ENCODE measurements at regions not wholly inside any gene's neighbourhood (a gene's known extent, or its start where the extent isn't known, plus 50 kb on each side); places are given as distances from the start of the nearest gene placed in this dataset.

DNA sequence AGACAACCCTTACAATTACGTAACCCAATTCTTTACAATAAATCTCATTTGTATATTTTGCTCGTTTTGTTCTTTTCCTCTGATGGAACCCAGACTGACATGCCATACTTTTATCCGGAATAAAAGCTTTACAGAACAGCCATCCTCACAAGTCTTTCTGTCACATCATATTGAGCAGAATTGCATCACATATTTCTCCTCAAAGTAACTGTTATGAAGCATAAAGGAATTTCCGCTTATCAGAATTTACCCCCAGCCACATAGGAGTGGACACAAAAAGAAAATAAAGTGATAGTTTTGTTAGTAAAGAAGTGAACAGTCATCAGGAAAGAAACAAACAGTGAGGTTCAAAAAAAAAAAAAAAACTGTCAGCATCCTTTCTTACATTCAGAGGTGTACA is 539.5 kb upstream of the LUZP2 start:
- Histone ChIP-seq H3K18ac (ENCODE audit: low read depth in 1 of 2, low read length in 2 of 2) (no peak overlapping the region), H3K4me2 (ENCODE audit: low read length, poor library complexity, severe bottlenecking) (no peak overlapping the region), H3K4me3 (ENCODE audit: insufficient read depth in 1 of 2, low read depth in 1 of 2, low read length in 2 of 2) (no peak overlapping the region), H2BK15ac (ENCODE audit: low read depth, poor library complexity, severe bottlenecking) (no peak overlapping the region), H3K4me1 (ENCODE audit: control insufficient read depth, insufficient read depth, low read depth, low read length) (no peaks in the 10 kb centered on the region), H3K27me3 (ENCODE audit: control insufficient read depth in 1 of 2, insufficient read depth in 1 of 2, low read length in 2 of 2) (no peaks in the 10 kb centered on the region), H4K91ac (ENCODE audit: low read length) (no peak overlapping the region), H2BK5ac (ENCODE audit: low read depth, low read length, poor library complexity, severe bottlenecking) (no peak overlapping the region), H3K36me3 (ENCODE audit: control insufficient read depth in 1 of 2, insufficient read depth in 2 of 2, low read depth in 1 of 2, low read length in 2 of 2) (no peaks in the 10 kb centered on the region), H3K79me1 (replicated peaks; ENCODE audit: low read length, poor library complexity, severe bottlenecking) (no peaks in the 10 kb centered on the region), H3K9ac (ENCODE audit: low read length) (no peak overlapping the region), H3K23ac (ENCODE audit: low read length in 2 of 2) (no peak overlapping the region), H2AFZ (ENCODE audit: low read depth, low read length) (no peak overlapping the region), H2BK120ac (ENCODE audit: low read depth, low read length) (no peak overlapping the region), H2BK12ac (ENCODE audit: low read length in 2 of 2) (no peak overlapping the region), H3K27ac (ENCODE audit: low read length, poor library complexity, severe bottlenecking) (no peak overlapping the region), H2AK5ac (ENCODE audit: low read length, severe bottlenecking) (no peak overlapping the region), H3K4ac (ENCODE audit: low read depth in 1 of 2, low read length in 2 of 2) (no peak overlapping the region), H4K8ac (ENCODE audit: low read length) (no peak overlapping the region), H3K14ac (ENCODE audit: low read length in 2 of 2) (no peak overlapping the region), H3K9me3 (ENCODE audit: control insufficient read depth, low read length) (no peaks in the 10 kb centered on the region)
- WGBS = 67% methylated on average over 3 of the region's 4 CpGs
- DNase-seq = no peak

DNA sequence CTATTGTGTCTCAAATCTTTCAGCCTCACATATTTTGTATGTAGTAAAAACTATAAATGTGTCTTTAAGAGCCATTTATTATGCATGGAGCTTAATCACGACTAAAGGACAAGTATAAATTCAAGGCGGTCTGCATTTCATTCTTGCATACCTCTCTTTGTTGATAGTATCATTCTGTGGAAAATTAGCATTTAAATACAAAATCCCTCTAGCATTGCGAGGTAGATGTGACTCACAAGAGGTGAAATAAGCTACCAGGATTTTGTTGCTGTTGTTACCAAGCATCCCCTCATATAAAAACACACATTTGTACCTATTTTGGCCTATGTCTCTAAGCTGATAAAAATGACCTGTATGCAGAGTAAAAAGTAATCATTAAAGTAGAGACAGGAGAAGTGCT is 537.4 kb upstream of the LUZP2 start:
- H3K79me1 ChIP-seq (replicated peaks; ENCODE audit: low read length, poor library complexity, severe bottlenecking) = no peaks in the 10 kb centered on the region
- no peaks in the 10 kb centered on the region for H3K27me3 ChIP-seq (ENCODE audit: control insufficient read depth in 1 of 2, insufficient read depth in 1 of 2, low read length in 2 of 2)
- no peak overlapping the region for H4K91ac ChIP-seq (ENCODE audit: low read length)
- H2AFZ ChIP-seq (ENCODE audit: low read depth, low read length) = no peak overlapping the region
- no peak overlapping the region for H2BK120ac ChIP-seq (ENCODE audit: low read depth, low read length)
- DNase-seq = no peak
- 100% methylated on average over 1 of the region's 3 CpGs for WGBS
- no peak overlapping the region for H3K14ac ChIP-seq (ENCODE audit: low read length in 2 of 2)
- no peak overlapping the region for H3K4ac ChIP-seq (ENCODE audit: low read depth in 1 of 2, low read length in 2 of 2)
- H3K4me2 ChIP-seq (ENCODE audit: low read length, poor library complexity, severe bottlenecking) = no peak overlapping the region
- no peaks in the 10 kb centered on the region for H3K36me3 ChIP-seq (ENCODE audit: control insufficient read depth in 1 of 2, insufficient read depth in 2 of 2, low read depth in 1 of 2, low read length in 2 of 2)
- no peak overlapping the region for H3K9ac ChIP-seq (ENCODE audit: low read length)
- H3K4me3 ChIP-seq (ENCODE audit: insufficient read depth in 1 of 2, low read depth in 1 of 2, low read length in 2 of 2) = no peak overlapping the region
- H3K23ac ChIP-seq (ENCODE audit: low read length in 2 of 2) = no peak overlapping the region
- H3K9me3 ChIP-seq (ENCODE audit: control insufficient read depth, low read length) = no peaks in the 10 kb centered on the region
- H4K8ac ChIP-seq (ENCODE audit: low read length) = no peak overlapping the region
- no peak overlapping the region for H2BK15ac ChIP-seq (ENCODE audit: low read depth, poor library complexity, severe bottlenecking)
- no peak overlapping the region for H2AK5ac ChIP-seq (ENCODE audit: low read length, severe bottlenecking)
- H3K4me1 ChIP-seq (ENCODE audit: control insufficient read depth, insufficient read depth, low read depth, low read length) = no peaks in the 10 kb centered on the region
- H2BK5ac ChIP-seq (ENCODE audit: low read depth, low read length, poor library complexity, severe bottlenecking) = no peak overlapping the region
- no peak overlapping the region for H3K27ac ChIP-seq (ENCODE audit: low read length, poor library complexity, severe bottlenecking)
- no peak overlapping the region for H2BK12ac ChIP-seq (ENCODE audit: low read length in 2 of 2)
- no peak overlapping the region for H3K18ac ChIP-seq (ENCODE audit: low read depth in 1 of 2, low read length in 2 of 2)

GRCh38 chr11:23961503-23962338 is 535.1 kb upstream of the LUZP2 start:
- Histone ChIP-seq H3K14ac (ENCODE audit: low read length in 2 of 2) (no peak overlapping the region), H3K27ac (ENCODE audit: low read length, poor library complexity, severe bottlenecking) (no peak overlapping the region), H3K27me3 (ENCODE audit: control insufficient read depth in 1 of 2, insufficient read depth in 1 of 2, low read length in 2 of 2) (no peaks in the 10 kb centered on the region), H2BK15ac (ENCODE audit: low read depth, poor library complexity, severe bottlenecking) (no peak overlapping the region), H3K9ac (ENCODE audit: low read length) (no peak overlapping the region), H3K4me2 (ENCODE audit: low read length, poor library complexity, severe bottlenecking) (no peak overlapping the region), H3K18ac (ENCODE audit: low read depth in 1 of 2, low read length in 2 of 2) (no peak overlapping the region), H3K36me3 (ENCODE audit: control insufficient read depth in 1 of 2, insufficient read depth in 2 of 2, low read depth in 1 of 2, low read length in 2 of 2) (no peaks in the 10 kb centered on the region), H2AK5ac (ENCODE audit: low read length, severe bottlenecking) (no peak overlapping the region), H3K4me1 (ENCODE audit: control insufficient read depth, insufficient read depth, low read depth, low read length) (no peaks in the 10 kb centered on the region), H3K9me3 (ENCODE audit: control insufficient read depth, low read length) (no peaks in the 10 kb centered on the region), H3K4ac (ENCODE audit: low read depth in 1 of 2, low read length in 2 of 2) (no peak overlapping the region), H3K4me3 (ENCODE audit: insufficient read depth in 1 of 2, low read depth in 1 of 2, low read length in 2 of 2) (no peak overlapping the region), H2AFZ (ENCODE audit: low read depth, low read length) (no peak overlapping the region), H4K8ac (ENCODE audit: low read length) (no peak overlapping the region), H3K23ac (ENCODE audit: low read length in 2 of 2) (no peak overlapping the region), H2BK12ac (ENCODE audit: low read length in 2 of 2) (no peak overlapping the region), H2BK120ac (ENCODE audit: low read depth, low read length) (no peak overlapping the region), H3K79me1 (replicated peaks; ENCODE audit: low read length, poor library complexity, severe bottlenecking) (no peaks in the 10 kb centered on the region), H2BK5ac (ENCODE audit: low read depth, low read length, poor library complexity, severe bottlenecking) (no peak overlapping the region), H4K91ac (ENCODE audit: low read length) (peak overlapping the region; percentile 50)
- no peak for DNase-seq
- 93% methylated on average over 17 of the region's 20 CpGs for WGBS

- Histone ChIP-seq H3K9me3 (ENCODE audit: control insufficient read depth, low read length) (no peaks in the 10 kb centered on the region), H3K27me3 (ENCODE audit: control insufficient read depth in 1 of 2, insufficient read depth in 1 of 2, low read length in 2 of 2) (no peaks in the 10 kb centered on the region)
- DNase-seq = no peak
These were observed 523.6 kb upstream of the LUZP2 start for GRCh38 chr11:23973244-23973643.

More at GRCh38 chr11:23973244-23973643, 523.6 kb upstream of the LUZP2 start:
- Histone ChIP-seq H4K91ac (ENCODE audit: low read length) (no peak overlapping the region), H2BK15ac (ENCODE audit: low read depth, poor library complexity, severe bottlenecking) (no peak overlapping the region), H3K14ac (ENCODE audit: low read length in 2 of 2) (no peak overlapping the region), H3K79me1 (replicated peaks; ENCODE audit: low read length, poor library complexity, severe bottlenecking) (no peaks in the 10 kb centered on the region), H3K4me2 (ENCODE audit: low read length, poor library complexity, severe bottlenecking) (no peak overlapping the region), H2AK5ac (ENCODE audit: low read length, severe bottlenecking) (no peak overlapping the region), H3K9ac (ENCODE audit: low read length) (no peak overlapping the region), H2AFZ (ENCODE audit: low read depth, low read length) (no peak overlapping the region), H2BK5ac (ENCODE audit: low read depth, low read length, poor library complexity, severe bottlenecking) (no peak overlapping the region), H3K27ac (ENCODE audit: low read length, poor library complexity, severe bottlenecking) (no peak overlapping the region), H3K4me1 (ENCODE audit: control insufficient read depth, insufficient read depth, low read depth, low read length) (peaks cover 3% of the 10 kb centered on the region), H2BK120ac (ENCODE audit: low read depth, low read length) (no peak overlapping the region), H2BK12ac (ENCODE audit: low read length in 2 of 2) (no peak overlapping the region), H4K8ac (ENCODE audit: low read length) (no peak overlapping the region), H3K4ac (ENCODE audit: low read depth in 1 of 2, low read length in 2 of 2) (no peak overlapping the region), H3K36me3 (ENCODE audit: control insufficient read depth in 1 of 2, insufficient read depth in 2 of 2, low read depth in 1 of 2, low read length in 2 of 2) (no peaks in the 10 kb centered on the region), H3K23ac (ENCODE audit: low read length in 2 of 2) (no peak overlapping the region), H3K4me3 (ENCODE audit: insufficient read depth in 1 of 2, low read depth in 1 of 2, low read length in 2 of 2) (no peak overlapping the region), H3K18ac (ENCODE audit: low read depth in 1 of 2, low read length in 2 of 2) (no peak overlapping the region)
- WGBS = 69% methylated on average over 2 of the region's 2 CpGs
